GM13977 (cell line): ENCODE measurements at regions not wholly inside any gene's neighbourhood (a gene's known extent, or its start where the extent isn't known, plus 50 kb on each side); places are given as distances from the start of the nearest gene placed in this dataset.

ENCODE experiments used
- DNase-seq: peaks from one replicate; pipeline ENCODE4 v3.0.0; 2012; ENCODE audit warnings: low spot score
- in situ Hi-C: fragments of 300-500 bp; cut with MboI; formaldehyde crosslinking; loops from one replicate; pipeline ENCODE4 v1.12.0; 2022; ENCODE audit warnings: low sequenced_read_pairs, low pct_unique_long_range_greater_than_20kb, mixed read lengths, inconsistent platforms; ENCODE audit not compliant: unreplicated experiment
- TF ChIP-seq, protein P1 (sequence below): IDR thresholded peaks from 2 replicates; pipeline ENCODE4 v1.5.1; 2012; ENCODE audit warnings: mild to moderate bottlenecking, control low read depth; ENCODE audit not compliant: insufficient read depth; ENCODE audit errors: extremely low read depth, missing control alignments

DNA sequence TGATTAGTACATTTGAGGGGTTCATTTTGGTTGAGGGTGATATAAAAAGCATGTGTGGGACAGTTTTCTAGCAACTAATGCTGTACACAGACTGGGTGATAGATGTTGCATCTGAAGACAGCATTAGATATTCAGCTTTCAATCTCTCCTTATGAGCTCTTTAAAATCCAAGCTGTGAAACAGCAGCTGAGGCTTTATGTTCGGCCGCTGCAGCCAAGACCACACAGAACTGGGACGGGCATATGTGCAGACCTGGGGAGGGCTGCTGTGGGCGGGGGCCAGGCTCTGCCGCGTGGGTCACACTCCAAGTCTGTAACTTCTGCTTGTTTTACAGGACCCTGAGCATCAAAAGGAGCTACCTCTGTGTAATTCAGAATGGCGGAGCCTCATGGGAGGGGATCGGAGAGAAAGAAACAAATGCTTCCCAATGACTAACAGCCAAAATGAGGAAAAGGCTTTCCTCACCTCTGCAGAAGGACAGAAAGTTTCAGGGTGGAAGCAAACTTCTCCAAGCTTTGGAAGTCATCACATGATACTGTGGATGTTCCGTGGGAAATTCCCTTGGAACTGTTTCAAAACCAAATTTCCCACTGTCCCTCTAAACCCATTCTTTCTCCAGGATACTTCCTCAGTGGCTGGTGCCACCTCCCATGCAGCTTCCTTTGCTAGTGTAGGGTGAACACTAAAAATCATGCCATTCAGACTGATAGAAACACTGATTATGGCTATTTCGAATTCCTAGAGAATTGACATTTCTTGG lies 711.9 kb upstream of the ID2 start:
- TF ChIP-seq, protein P1, sequence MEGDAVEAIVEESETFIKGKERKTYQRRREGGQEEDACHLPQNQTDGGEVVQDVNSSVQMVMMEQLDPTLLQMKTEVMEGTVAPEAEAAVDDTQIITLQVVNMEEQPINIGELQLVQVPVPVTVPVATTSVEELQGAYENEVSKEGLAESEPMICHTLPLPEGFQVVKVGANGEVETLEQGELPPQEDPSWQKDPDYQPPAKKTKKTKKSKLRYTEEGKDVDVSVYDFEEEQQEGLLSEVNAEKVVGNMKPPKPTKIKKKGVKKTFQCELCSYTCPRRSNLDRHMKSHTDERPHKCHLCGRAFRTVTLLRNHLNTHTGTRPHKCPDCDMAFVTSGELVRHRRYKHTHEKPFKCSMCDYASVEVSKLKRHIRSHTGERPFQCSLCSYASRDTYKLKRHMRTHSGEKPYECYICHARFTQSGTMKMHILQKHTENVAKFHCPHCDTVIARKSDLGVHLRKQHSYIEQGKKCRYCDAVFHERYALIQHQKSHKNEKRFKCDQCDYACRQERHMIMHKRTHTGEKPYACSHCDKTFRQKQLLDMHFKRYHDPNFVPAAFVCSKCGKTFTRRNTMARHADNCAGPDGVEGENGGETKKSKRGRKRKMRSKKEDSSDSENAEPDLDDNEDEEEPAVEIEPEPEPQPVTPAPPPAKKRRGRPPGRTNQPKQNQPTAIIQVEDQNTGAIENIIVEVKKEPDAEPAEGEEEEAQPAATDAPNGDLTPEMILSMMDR, result no peak
- no peak for DNase-seq
- in situ Hi-C loops, result no loop called here

DNA sequence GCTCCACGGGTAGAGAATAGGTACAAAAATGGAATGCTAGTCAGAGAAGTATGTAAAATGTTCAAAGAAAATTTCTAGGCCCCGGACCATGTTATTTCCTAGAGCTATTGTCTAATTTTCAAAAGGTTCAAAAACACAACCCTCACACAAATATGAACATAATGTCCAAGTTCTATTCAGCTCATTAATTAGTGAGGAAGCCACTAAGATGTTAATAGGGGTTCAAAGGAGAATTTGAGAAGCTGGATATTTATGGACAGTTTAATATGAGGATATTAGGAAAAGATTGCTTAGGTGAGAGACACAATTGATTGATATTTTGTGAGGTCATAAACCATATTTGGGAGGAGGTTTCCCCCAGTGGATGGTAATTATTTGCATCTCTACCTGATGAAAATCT lies 710.6 kb upstream of the ID2 start:
- DNase-seq, result no peak
- in situ Hi-C loops, result no loop called here
- TF ChIP-seq, protein P1, result no peak

DNA sequence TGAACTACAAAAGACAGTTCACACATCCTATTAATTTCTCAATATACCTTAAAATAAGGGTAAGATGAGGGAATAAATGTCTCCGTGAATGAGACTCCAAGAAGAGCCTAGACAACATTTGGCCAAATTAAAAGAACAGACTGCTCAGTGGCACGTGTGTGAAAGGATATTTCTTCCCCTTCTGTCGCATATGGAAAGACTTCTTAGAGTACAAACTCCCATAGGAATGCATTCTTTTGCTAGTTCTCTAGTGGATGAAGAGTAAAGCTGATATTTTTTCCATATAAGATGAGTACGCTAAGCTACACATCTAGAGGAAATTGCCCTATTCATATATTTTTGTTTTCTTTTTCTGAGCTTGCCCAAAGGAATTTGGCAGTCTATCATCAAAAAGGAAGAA lies 710.0 kb upstream of the ID2 start:
- TF ChIP-seq, protein P1, result no peak
- in situ Hi-C loops, result no loop called here
- no peak for DNase-seq

DNA sequence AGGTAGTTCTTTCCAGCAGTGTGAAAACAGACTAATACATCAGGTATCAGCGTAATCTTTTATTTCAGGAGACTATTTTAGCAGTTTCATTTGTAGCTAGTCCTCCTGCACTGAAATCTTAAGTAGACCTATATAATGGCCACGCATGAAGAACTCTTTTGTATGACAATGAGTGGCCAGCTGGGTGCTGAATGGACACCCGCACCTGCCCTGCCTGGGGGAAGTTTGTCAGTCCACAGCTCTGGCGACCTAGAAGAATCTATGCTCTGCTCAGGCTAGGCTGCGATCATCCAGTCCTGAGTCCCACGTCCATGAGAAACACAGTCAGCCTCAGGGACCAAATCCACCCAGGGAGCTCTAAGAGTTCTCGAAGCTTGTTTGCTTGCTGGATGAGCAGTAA lies 709.2 kb upstream of the ID2 start:
- TF ChIP-seq, protein P1, result no peak
- no peak for DNase-seq
- in situ Hi-C loops, result no loop called here

DNA sequence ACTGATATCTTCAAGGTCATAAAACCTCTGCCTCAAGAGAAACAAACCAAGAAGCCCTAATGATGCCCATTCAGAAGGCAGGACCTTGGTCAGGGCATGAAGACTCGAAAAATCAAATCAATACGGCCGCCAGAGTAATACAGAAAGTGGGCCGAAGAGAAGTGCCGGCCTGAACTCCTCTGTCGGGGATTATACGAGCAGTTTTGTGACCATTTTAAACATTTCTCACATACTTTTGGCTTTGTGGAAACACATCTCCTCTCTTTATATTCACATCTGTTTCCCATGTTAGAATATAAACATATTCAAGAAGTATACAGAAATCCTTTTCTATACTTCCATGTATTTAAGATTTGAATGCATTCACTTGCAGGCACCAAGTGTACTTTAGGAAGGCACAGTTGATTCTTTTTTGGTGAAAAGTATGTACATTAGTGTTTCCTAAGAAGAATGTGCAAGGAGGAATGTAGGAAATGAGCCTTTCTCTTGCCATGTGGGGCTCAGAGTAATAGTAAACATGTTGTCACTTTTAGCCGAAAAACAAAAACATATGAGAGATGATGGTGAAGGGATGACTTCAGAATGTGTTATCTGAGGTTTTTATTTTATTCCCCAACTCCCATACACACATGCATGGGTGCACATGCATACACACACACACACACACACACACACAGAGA lies 707.9 kb upstream of the ID2 start:
- DNase-seq, result no peak
- in situ Hi-C loops, result no loop called here
- TF ChIP-seq, protein P1, result no peak

DNA sequence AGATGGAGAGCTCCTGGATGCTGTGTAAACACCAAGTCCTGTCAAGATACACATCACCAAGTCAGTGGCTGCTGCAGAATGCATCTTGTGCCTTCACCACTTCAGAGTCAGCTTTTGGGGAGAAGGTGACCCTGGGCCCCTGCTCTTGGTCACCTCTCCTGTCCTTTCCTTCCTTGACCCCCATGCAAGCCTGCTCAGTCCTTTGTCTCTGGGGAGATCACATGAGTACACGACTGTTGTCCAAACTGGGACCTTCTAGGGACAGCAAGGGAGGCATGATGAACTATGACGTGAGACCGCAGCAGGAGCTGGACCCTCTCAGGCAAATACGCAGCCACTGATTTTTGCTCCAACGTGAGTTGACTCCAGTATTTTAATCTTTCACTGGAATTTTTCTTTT lies 706.9 kb upstream of the ID2 start:
- no peak for DNase-seq
- in situ Hi-C loops, result no loop called here
- TF ChIP-seq, protein P1, result no peak
